SU-DHL-6 (cell line): ENCODE measurements at regions not wholly inside any gene's neighbourhood (a gene's known extent, or its start where the extent isn't known, plus 50 kb on each side); places are given as distances from the start of the nearest gene placed in this dataset.

ENCODE experiments used
- H2AFZ ChIP-seq: fragments of 200-600 bp; sonication (generic); 2 replicates; pipeline ENCODE4 v1.6.1; 2014; ENCODE audit warnings: low read depth, mild to moderate bottlenecking, moderate library complexity, mixed read lengths, antibody characterized with exemption, low read length; ENCODE audit not compliant: severe bottlenecking
- H3F3A ChIP-seq: fragments of 200-600 bp; shearing (Covaris generic); 2 replicates; pipeline ENCODE4 v1.6.0; 2016; ENCODE audit warnings: antibody characterized with exemption, mild to moderate bottlenecking; ENCODE audit not compliant: insufficient read depth
- H3K27ac ChIP-seq: fragments of 200-600 bp; sonication (generic); 2 replicates; pipeline ENCODE4 v1.5.1; 2016; ENCODE audit warnings: low read depth, mild to moderate bottlenecking, low read length, moderate library complexity, mixed read lengths
- H3K27me3 ChIP-seq: fragments of 200-600 bp; sonication (generic), shearing (Covaris generic); 2 replicates; pipeline ENCODE4 v1.6.0; 2014; ENCODE audit warnings: mild to moderate bottlenecking, low read length
- H3K36me3 ChIP-seq: fragments of 200-600 bp; sonication (generic); 2 replicates; pipeline ENCODE4 v1.6.1; 2014; ENCODE audit warnings: mild to moderate bottlenecking, low read length, mixed read lengths
- H3K4me2 ChIP-seq: fragments of 300-600, 200-600 bp; shearing (Covaris generic), sonication (generic); 2 replicates; pipeline ENCODE4 v1.6.0; 2014; ENCODE audit warnings: low read length, low read depth, mild to moderate bottlenecking; ENCODE audit not compliant: poor library complexity, severe bottlenecking
- H3K4me3 ChIP-seq: fragments of 200-600 bp; sonication (generic); 2 replicates; pipeline ENCODE4 v1.5.1; 2014; ENCODE audit warnings: antibody characterized with exemption, low read length, mild to moderate bottlenecking, mixed read lengths; ENCODE audit not compliant: insufficient read depth, poor library complexity, severe bottlenecking
- H3K79me2 ChIP-seq: fragments of 200-600 bp; sonication (generic); 2 replicates; pipeline ENCODE4 v1.6.1; 2014; ENCODE audit warnings: mild to moderate bottlenecking, low read length, moderate library complexity; ENCODE audit not compliant: insufficient read depth
- H3K9ac ChIP-seq: fragments of 200-600 bp; sonication (generic); 2 replicates; pipeline ENCODE4 v1.7.0; 2014; ENCODE audit warnings: mild to moderate bottlenecking, low read length
- H3K9me2 ChIP-seq: fragments of 200-600 bp; sonication (generic); replicated peaks from 2 replicates; pipeline ENCODE4 v1.6.1; 2014; ENCODE audit warnings: low read length; ENCODE audit not compliant: insufficient read depth
- H3K9me3 ChIP-seq: fragments of 200-600 bp; sonication (generic); 2 replicates; pipeline ENCODE4 v1.6.1; 2014; ENCODE audit warnings: low read length, mixed read lengths; ENCODE audit not compliant: insufficient read depth
- H4K20me1 ChIP-seq: fragments of 200-600 bp; sonication (generic); 2 replicates; pipeline ENCODE4 v1.6.1; 2014; ENCODE audit warnings: low read depth, mild to moderate bottlenecking, antibody characterized with exemption, low read length, moderate library complexity, mixed read lengths
- EZH2phosphoT487 ChIP-seq: fragments of 200-600 bp; sonication (generic), shearing (Covaris generic); conservative IDR thresholded peaks from 2 replicates; pipeline ENCODE4 v1.6.1; 2018; ENCODE audit warnings: mild to moderate bottlenecking, antibody characterized with exemption, low read length, moderate library complexity, mixed read lengths
- TF ChIP-seq, protein P1 (sequence below): fragments of 200-600 bp; sonication (generic); IDR thresholded peaks from one replicate; pipeline ENCODE4 v1.5.1; 2017; ENCODE audit warnings: antibody characterized with exemption, mild to moderate bottlenecking, low read length, moderate library complexity; ENCODE audit not compliant: insufficient read depth, poor library complexity, severe bottlenecking

DNA sequence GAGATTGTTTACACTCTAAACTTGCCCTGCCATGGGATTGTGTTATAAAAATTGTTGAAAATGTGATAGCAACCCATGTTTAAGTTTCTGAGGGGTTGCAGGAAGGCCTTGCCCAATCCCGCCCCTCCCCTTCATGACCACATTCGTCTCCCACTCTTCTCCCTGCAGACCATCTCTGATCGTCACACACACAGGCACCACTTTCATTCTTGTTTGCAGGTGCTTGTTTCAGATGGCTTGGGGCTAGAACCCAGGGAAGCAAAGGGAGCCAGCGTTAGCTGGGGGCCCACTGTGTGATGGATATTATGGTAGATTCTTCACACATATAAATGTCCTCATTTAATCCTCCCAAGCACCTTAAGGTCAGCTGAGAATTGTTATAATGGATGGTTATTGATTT is 286.7 kb upstream of the HABP2 start:
- H3K27ac ChIP-seq, result no peak overlapping the region
- no peaks in the 10 kb centered on the region for H3K36me3 ChIP-seq
- no peak overlapping the region for H2AFZ ChIP-seq
- no peaks in the 10 kb centered on the region for H3K9me3 ChIP-seq
- no peaks in the 10 kb centered on the region for H4K20me1 ChIP-seq
- no peak overlapping the region for H3K4me3 ChIP-seq
- TF ChIP-seq, protein P1, sequence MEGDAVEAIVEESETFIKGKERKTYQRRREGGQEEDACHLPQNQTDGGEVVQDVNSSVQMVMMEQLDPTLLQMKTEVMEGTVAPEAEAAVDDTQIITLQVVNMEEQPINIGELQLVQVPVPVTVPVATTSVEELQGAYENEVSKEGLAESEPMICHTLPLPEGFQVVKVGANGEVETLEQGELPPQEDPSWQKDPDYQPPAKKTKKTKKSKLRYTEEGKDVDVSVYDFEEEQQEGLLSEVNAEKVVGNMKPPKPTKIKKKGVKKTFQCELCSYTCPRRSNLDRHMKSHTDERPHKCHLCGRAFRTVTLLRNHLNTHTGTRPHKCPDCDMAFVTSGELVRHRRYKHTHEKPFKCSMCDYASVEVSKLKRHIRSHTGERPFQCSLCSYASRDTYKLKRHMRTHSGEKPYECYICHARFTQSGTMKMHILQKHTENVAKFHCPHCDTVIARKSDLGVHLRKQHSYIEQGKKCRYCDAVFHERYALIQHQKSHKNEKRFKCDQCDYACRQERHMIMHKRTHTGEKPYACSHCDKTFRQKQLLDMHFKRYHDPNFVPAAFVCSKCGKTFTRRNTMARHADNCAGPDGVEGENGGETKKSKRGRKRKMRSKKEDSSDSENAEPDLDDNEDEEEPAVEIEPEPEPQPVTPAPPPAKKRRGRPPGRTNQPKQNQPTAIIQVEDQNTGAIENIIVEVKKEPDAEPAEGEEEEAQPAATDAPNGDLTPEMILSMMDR, result no peak
- TF ChIP-seq EZH2phosphoT487, result no peak
- no peaks in the 10 kb centered on the region for H3F3A ChIP-seq
- no peaks in the 10 kb centered on the region for H3K27me3 ChIP-seq
- no peak overlapping the region for H3K4me2 ChIP-seq
- no peaks in the 10 kb centered on the region for H3K9me2 ChIP-seq
- no peak overlapping the region for H3K9ac ChIP-seq
- no peaks in the 10 kb centered on the region for H3K79me2 ChIP-seq

DNA sequence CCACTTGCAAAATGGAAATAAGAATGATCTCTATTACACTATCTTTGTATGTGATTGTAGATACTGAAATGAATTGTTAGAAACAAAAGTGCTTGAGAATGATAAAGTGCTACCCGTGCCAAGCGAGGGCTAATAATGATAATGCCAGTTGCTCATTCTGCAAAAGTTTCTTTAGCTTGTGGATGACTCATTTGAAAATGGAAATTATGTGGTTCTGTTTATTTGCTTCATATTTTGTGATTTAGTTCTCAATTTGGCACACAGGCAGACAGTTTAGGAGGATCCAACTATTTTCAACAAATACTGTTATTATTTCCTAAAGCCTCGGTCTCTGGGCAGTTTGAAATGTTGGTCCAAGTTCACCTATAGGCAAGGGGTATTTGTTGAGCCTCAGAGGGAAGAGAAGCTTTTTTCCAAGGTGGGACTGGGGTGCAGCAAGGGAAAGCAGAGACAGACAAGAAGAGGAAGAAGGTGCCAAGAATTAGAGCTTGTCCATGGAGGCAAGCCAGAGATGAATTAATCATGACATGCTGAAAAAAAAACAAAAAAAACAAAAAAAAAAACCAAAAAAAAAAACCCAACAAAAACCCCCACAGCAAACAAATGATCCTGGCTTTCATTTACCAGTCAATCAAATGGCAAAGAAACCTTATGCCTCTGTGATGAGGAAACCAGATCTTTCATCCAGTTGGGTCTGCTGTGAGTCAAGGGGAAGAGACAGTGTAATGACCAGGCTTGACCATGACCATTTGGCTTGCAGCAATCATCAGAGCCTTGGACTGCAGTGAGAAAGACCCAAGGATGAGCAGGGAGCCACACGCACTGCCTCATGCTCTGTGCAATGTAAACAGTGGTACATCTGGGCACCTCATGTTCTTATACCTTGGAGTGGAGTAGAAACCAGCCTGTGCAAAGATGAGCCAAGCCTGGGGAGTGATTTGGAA is 285.0 kb upstream of the HABP2 start:
- H3K4me3 ChIP-seq, result no peak overlapping the region
- no peaks in the 10 kb centered on the region for H3K36me3 ChIP-seq
- H4K20me1 ChIP-seq, result no peaks in the 10 kb centered on the region
- H3K79me2 ChIP-seq, result no peaks in the 10 kb centered on the region
- no peak overlapping the region for H3K9ac ChIP-seq
- no peak overlapping the region for H3K4me2 ChIP-seq
- H3F3A ChIP-seq, result no peaks in the 10 kb centered on the region
- no peaks in the 10 kb centered on the region for H3K9me2 ChIP-seq
- H3K27me3 ChIP-seq, result no peaks in the 10 kb centered on the region
- no peaks in the 10 kb centered on the region for H3K9me3 ChIP-seq
- H3K27ac ChIP-seq, result no peak overlapping the region
- no peak overlapping the region for H2AFZ ChIP-seq
- TF ChIP-seq, protein P1, result no peak
- no peak for TF ChIP-seq EZH2phosphoT487

DNA sequence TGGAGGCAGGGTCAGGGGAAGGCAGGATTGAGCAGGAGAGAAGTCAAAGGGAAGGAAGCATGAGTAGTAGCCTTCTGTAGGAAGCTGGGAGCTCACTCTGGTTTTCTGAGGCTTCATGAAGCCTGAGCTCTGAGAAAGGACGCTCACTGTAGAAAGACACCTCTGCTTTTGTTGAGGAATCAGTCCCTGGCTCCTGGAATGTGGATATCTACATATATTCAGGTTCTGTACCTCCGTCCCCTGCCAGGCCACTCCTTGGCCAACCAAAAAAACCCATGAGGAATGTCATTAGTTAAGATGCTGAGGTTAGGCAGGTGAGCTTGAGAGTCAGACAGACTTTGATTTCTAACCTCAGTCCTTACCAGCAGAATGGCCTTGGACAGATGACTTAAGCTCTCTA is 283.5 kb upstream of the HABP2 start:
- no peaks in the 10 kb centered on the region for H3F3A ChIP-seq
- no peaks in the 10 kb centered on the region for H3K9me2 ChIP-seq
- no peak overlapping the region for H3K9ac ChIP-seq
- no peak overlapping the region for H3K4me2 ChIP-seq
- H3K4me3 ChIP-seq, result no peak overlapping the region
- H3K9me3 ChIP-seq, result no peaks in the 10 kb centered on the region
- TF ChIP-seq EZH2phosphoT487, result no peak
- TF ChIP-seq, protein P1, result no peak
- no peaks in the 10 kb centered on the region for H3K36me3 ChIP-seq
- H3K27me3 ChIP-seq, result no peaks in the 10 kb centered on the region
- H2AFZ ChIP-seq, result no peak overlapping the region
- H4K20me1 ChIP-seq, result no peaks in the 10 kb centered on the region
- H3K79me2 ChIP-seq, result no peaks in the 10 kb centered on the region
- H3K27ac ChIP-seq, result no peak overlapping the region
